ENCODE measurements at regions not wholly inside any gene's neighbourhood (a gene's known extent, or its start where the extent isn't known, plus 50 kb on each side); places are given as distances from the start of the nearest gene placed in this dataset.

GRCh38 chr13:85314686-85315085 lies 484.5 kb downstream of the SLITRK6 start:
- WGBS (ENCODE audit: insufficient coverage) = no CpG with 5 or more reads among the region's 2 CpGs
- POLR2A ChIA-PET = no interaction called here
- no peak overlapping the region for H3K27ac Mint-ChIP-seq

GRCh38 chr13:85313761-85314503 lies 485.3 kb downstream of the SLITRK6 start:
- Histone ChIP-seq H3K9me3 (no peaks in the 10 kb centered on the region), H3K27me3 (replicated peaks in 1 of 2; ENCODE audit: control insufficient read depth in 2 of 2, extremely low read depth in 1 of 2, insufficient read depth in 2 of 2, low read length in 1 of 2) (no peaks in the 10 kb centered on the region), H3K4me1 (ENCODE audit: control insufficient read depth in 1 of 2, extremely low read depth in 1 of 2, insufficient read depth in 2 of 2, low read length in 2 of 2) (no peaks in the 10 kb centered on the region), H3K4me3 (ENCODE audit: control insufficient read depth in 1 of 2, extremely low read depth in 1 of 2, low read length in 1 of 2) (no peak overlapping the region), H3K36me3 (ENCODE audit: control insufficient read depth in 2 of 2, extremely low read depth in 1 of 2, insufficient read depth in 1 of 2, low read length in 1 of 2) (no peaks in the 10 kb centered on the region), H3K27ac (ENCODE audit: low read length) (no peak overlapping the region)
- H3K36me3 Mint-ChIP-seq = no peaks in the 10 kb centered on the region
- ATAC-seq (replicated peaks in 1 of 4) (no peak), DNase-seq (no peak)
- ChIA-PET POLR2A (interaction anchor here in 1 of 2 donors (0.6 kb wide), 1 partner anchor 12 kb away, joined by 3 read pairs; no protein-coding TSS in a partner anchor), CTCF (no interaction called here)
- no peaks in the 10 kb centered on the region for H3K4me1 Mint-ChIP-seq
- no peaks in the 10 kb centered on the region for H3K27me3 Mint-ChIP-seq
- WGBS (ENCODE audit: insufficient coverage) = 20% methylated on average over 1 of the region's 6 CpGs
- H3K4me3 Mint-ChIP-seq = no peak overlapping the region
- H3K27ac Mint-ChIP-seq = no peak overlapping the region
- H3K9me3 Mint-ChIP-seq = peaks cover 5 to 16% (median 6%) of the 10 kb centered on the region in 3 donors

More at GRCh38 chr13:85314686-85315085, 484.5 kb downstream of the SLITRK6 start:
- H3K27me3 ChIP-seq (replicated peaks in 1 of 2; ENCODE audit: control insufficient read depth in 2 of 2, extremely low read depth in 1 of 2, insufficient read depth in 2 of 2, low read length in 1 of 2) = no peaks in the 10 kb centered on the region
- H3K27ac ChIP-seq (ENCODE audit: low read length) = no peak overlapping the region
- H3K9me3 ChIP-seq = no peaks in the 10 kb centered on the region
- Mint-ChIP-seq H3K4me3 (no peak overlapping the region), H3K27me3 (no peaks in the 10 kb centered on the region), H3K36me3 (no peaks in the 10 kb centered on the region), H3K9me3 (peaks cover 0 to 16% (median 6%) of the 10 kb centered on the region in 3 donors), H3K4me1 (no peaks in the 10 kb centered on the region)
- DNase-seq = no peak
- H3K4me1 ChIP-seq (ENCODE audit: control insufficient read depth in 1 of 2, extremely low read depth in 1 of 2, insufficient read depth in 2 of 2, low read length in 2 of 2) = no peaks in the 10 kb centered on the region
- ATAC-seq (replicated peaks in 1 of 4) = no peak
- H3K4me3 ChIP-seq (ENCODE audit: control insufficient read depth in 1 of 2, extremely low read depth in 1 of 2, low read length in 1 of 2) = no peak overlapping the region
- CTCF ChIA-PET = no interaction called here
- H3K36me3 ChIP-seq (ENCODE audit: control insufficient read depth in 2 of 2, extremely low read depth in 1 of 2, insufficient read depth in 1 of 2, low read length in 1 of 2) = no peaks in the 10 kb centered on the region

- Histone ChIP-seq H3K4me3 (ENCODE audit: control insufficient read depth in 1 of 2, extremely low read depth in 1 of 2, low read length in 1 of 2) (no peak overlapping the region), H3K36me3 (ENCODE audit: control insufficient read depth in 2 of 2, extremely low read depth in 1 of 2, insufficient read depth in 1 of 2, low read length in 1 of 2) (no peaks in the 10 kb centered on the region), H3K27ac (ENCODE audit: low read length) (no peak overlapping the region), H3K27me3 (replicated peaks in 1 of 2; ENCODE audit: control insufficient read depth in 2 of 2, extremely low read depth in 1 of 2, insufficient read depth in 2 of 2, low read length in 1 of 2) (no peaks in the 10 kb centered on the region), H3K9me3 (no peaks in the 10 kb centered on the region), H3K4me1 (ENCODE audit: control insufficient read depth in 1 of 2, extremely low read depth in 1 of 2, insufficient read depth in 2 of 2, low read length in 2 of 2) (no peaks in the 10 kb centered on the region)
- Mint-ChIP-seq H3K4me1 (no peaks in the 10 kb centered on the region), H3K36me3 (no peaks in the 10 kb centered on the region), H3K4me3 (no peak overlapping the region), H3K9me3 (peaks cover 11 to 14% (median 12%) of the 10 kb centered on the region in 3 donors), H3K27ac (no peak overlapping the region), H3K27me3 (no peaks in the 10 kb centered on the region)
- ChIA-PET POLR2A (no interaction called here), CTCF (no interaction called here)
- DNase-seq = no peak
- ATAC-seq (replicated peaks in 1 of 4) = no peak
- 50% methylated on average over 2 of the region's 4 CpGs for WGBS (ENCODE audit: insufficient coverage)
Measured at GRCh38 chr13:85312071-85312470, 487.1 kb downstream of the SLITRK6 start.

- Histone ChIP-seq H3K36me3 (ENCODE audit: control insufficient read depth in 2 of 2, extremely low read depth in 1 of 2, insufficient read depth in 1 of 2, low read length in 1 of 2) (no peaks in the 10 kb centered on the region), H3K4me1 (ENCODE audit: control insufficient read depth in 1 of 2, extremely low read depth in 1 of 2, insufficient read depth in 2 of 2, low read length in 2 of 2) (no peaks in the 10 kb centered on the region), H3K27ac (ENCODE audit: low read length) (no peak overlapping the region), H3K9me3 (no peaks in the 10 kb centered on the region), H3K27me3 (replicated peaks in 1 of 2; ENCODE audit: control insufficient read depth in 2 of 2, extremely low read depth in 1 of 2, insufficient read depth in 2 of 2, low read length in 1 of 2) (no peaks in the 10 kb centered on the region), H3K4me3 (ENCODE audit: control insufficient read depth in 1 of 2, extremely low read depth in 1 of 2, low read length in 1 of 2) (no peak overlapping the region)
- ATAC-seq (replicated peaks in 1 of 4) = no peak
- 33% methylated on average over 2 of the region's 4 CpGs for WGBS (ENCODE audit: insufficient coverage)
- no peaks in the 10 kb centered on the region for H3K27me3 Mint-ChIP-seq
- peaks cover 5 to 16% (median 7%) of the 10 kb centered on the region in 3 donors for H3K9me3 Mint-ChIP-seq
- H3K4me1 Mint-ChIP-seq = no peaks in the 10 kb centered on the region
- H3K27ac Mint-ChIP-seq = no peak overlapping the region
- POLR2A ChIA-PET = no interaction called here
- H3K4me3 Mint-ChIP-seq = no peak overlapping the region
- DNase-seq = no peak
- CTCF ChIA-PET = no interaction called here
- H3K36me3 Mint-ChIP-seq = no peaks in the 10 kb centered on the region
Measured at GRCh38 chr13:85303630-85304029, 495.6 kb downstream of the SLITRK6 start.

GRCh38 chr13:85298387-85298924 lies 500.8 kb downstream of the SLITRK6 start:
- Histone ChIP-seq H3K4me3 (ENCODE audit: control insufficient read depth in 1 of 2, extremely low read depth in 1 of 2, low read length in 1 of 2) (no peak overlapping the region), H3K27me3 (replicated peaks in 1 of 2; ENCODE audit: control insufficient read depth in 2 of 2, extremely low read depth in 1 of 2, insufficient read depth in 2 of 2, low read length in 1 of 2) (no peaks in the 10 kb centered on the region), H3K36me3 (ENCODE audit: control insufficient read depth in 2 of 2, extremely low read depth in 1 of 2, insufficient read depth in 1 of 2, low read length in 1 of 2) (no peaks in the 10 kb centered on the region), H3K27ac (ENCODE audit: low read length) (no peak overlapping the region), H3K4me1 (ENCODE audit: control insufficient read depth in 1 of 2, extremely low read depth in 1 of 2, insufficient read depth in 2 of 2, low read length in 2 of 2) (no peaks in the 10 kb centered on the region), H3K9me3 (no peaks in the 10 kb centered on the region)
- no peak overlapping the region for H3K4me3 Mint-ChIP-seq
- H3K9me3 Mint-ChIP-seq = peaks cover 0 to 4% (median 4%) of the 10 kb centered on the region in 3 donors
- ATAC-seq (replicated peaks in 1 of 4) (no peak), DNase-seq (no peak)
- WGBS (ENCODE audit: insufficient coverage) = no CpG with 5 or more reads among the region's 1 CpG
- ChIA-PET CTCF (no interaction called here), POLR2A (no interaction called here)
- H3K4me1 Mint-ChIP-seq = no peaks in the 10 kb centered on the region
- no peak overlapping the region for H3K27ac Mint-ChIP-seq
- H3K36me3 Mint-ChIP-seq = no peaks in the 10 kb centered on the region
- no peaks in the 10 kb centered on the region for H3K27me3 Mint-ChIP-seq

DNA sequence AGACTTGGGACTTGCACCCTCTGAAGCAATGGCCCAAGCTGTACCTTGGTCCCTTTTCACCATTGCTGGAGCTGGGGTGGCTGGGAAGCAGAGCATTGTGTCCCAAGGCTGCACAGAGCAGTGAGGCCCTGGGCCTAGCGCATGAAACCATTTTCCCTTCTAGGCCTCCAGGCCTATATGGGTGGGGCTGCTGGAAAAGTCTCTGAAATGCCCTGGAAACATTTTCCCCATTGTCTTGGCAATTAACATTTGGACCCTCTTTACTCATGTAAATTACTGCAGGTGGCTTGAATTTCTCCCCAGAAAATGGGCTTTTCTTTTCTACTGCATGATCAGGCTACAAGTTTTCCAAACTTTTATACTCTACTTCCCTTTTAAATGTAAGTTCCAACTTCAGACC lies 510.5 kb downstream of the SLITRK6 start:
- CTCF ChIA-PET = no interaction called here
- no peaks in the 10 kb centered on the region for H3K36me3 Mint-ChIP-seq
- Histone ChIP-seq H3K36me3 (ENCODE audit: control insufficient read depth in 2 of 2, extremely low read depth in 1 of 2, insufficient read depth in 1 of 2, low read length in 1 of 2) (no peaks in the 10 kb centered on the region), H3K4me3 (ENCODE audit: control insufficient read depth in 1 of 2, extremely low read depth in 1 of 2, low read length in 1 of 2) (no peak overlapping the region), H3K27me3 (replicated peaks in 1 of 2; ENCODE audit: control insufficient read depth in 2 of 2, extremely low read depth in 1 of 2, insufficient read depth in 2 of 2, low read length in 1 of 2) (no peaks in the 10 kb centered on the region), H3K9me3 (no peaks in the 10 kb centered on the region), H3K27ac (ENCODE audit: low read length) (no peak overlapping the region), H3K4me1 (ENCODE audit: control insufficient read depth in 1 of 2, extremely low read depth in 1 of 2, insufficient read depth in 2 of 2, low read length in 2 of 2) (no peaks in the 10 kb centered on the region)
- H3K27ac Mint-ChIP-seq = no peak overlapping the region
- POLR2A ChIA-PET = no interaction called here
- no peaks in the 10 kb centered on the region for H3K27me3 Mint-ChIP-seq
- no CpG with 5 or more reads among the region's 1 CpG for WGBS (ENCODE audit: insufficient coverage)
- DNase-seq (no peak), ATAC-seq (replicated peaks in 1 of 4) (no peak)
- no peak overlapping the region for H3K4me3 Mint-ChIP-seq
- H3K9me3 Mint-ChIP-seq = peaks cover 0 to 8% (median 3%) of the 10 kb centered on the region in 3 donors
- H3K4me1 Mint-ChIP-seq = no peaks in the 10 kb centered on the region
